PC-3 (cell line): ENCODE measurements at regions not wholly inside any gene's neighbourhood (a gene's known extent, or its start where the extent isn't known, plus 50 kb on each side); places are given as distances from the start of the nearest gene placed in this dataset.
A peak's percentile ranks its signal among the peaks of the same experiment; 100 is the strongest.

Experiments used
- ATAC-seq: fragments of 200-7000 bp; cut with Tn5 transposase; 2 replicates; pipeline ENCODE4 v1.9.1; 2020; ENCODE audit warnings: mild to moderate bottlenecking, moderate library complexity
- BruUV-seq: library from RNA; stranded (reverse); fragments of 400-500 nt; replicated peaks from 2 replicates; lab custom pipeline; 2021; lab: Mats Ljungman, UMichigan
- CTCF ChIA-PET: fragments of 300-600 bp; sonication (Branson Sonifier 250); formaldehyde crosslinking; loops from one replicate; lab custom pipeline; 2022; ENCODE audit warnings: antibody characterized with exemption; lab: Charles Lee
- POLR2A ChIA-PET: fragments of 300-600 bp; sonication (Branson Sonifier 250); formaldehyde crosslinking; loops from one replicate; lab custom pipeline; 2022; ENCODE audit warnings: antibody characterized with exemption; ENCODE audit not compliant: unreplicated experiment; lab: Charles Lee
- DNase-seq: peaks from one replicate; pipeline ENCODE4 v3.0.0-alpha.2; 2015
- H2AFZ ChIP-seq: fragments of 300-600 bp; sonication (generic); 2 replicates; pipeline ENCODE4 v1.6.0; 2016; ENCODE audit warnings: antibody characterized with exemption, low read length
- H3F3A ChIP-seq: fragments of 300-600 bp; sonication (generic); one replicate; pipeline ENCODE4 v1.6.0; 2017; ENCODE audit warnings: antibody characterized with exemption, low read length, control low read depth, mild to moderate bottlenecking; ENCODE audit not compliant: unreplicated experiment
- H3K27ac ChIP-seq: fragments of 300-600 bp; sonication (generic); 2 replicates; pipeline ENCODE4 v1.5.1; 2016; ENCODE audit warnings: mild to moderate bottlenecking, low read length
- H3K27me3 ChIP-seq: fragments of 300-600 bp; sonication (generic); 2 replicates; pipeline ENCODE4 v1.6.1; 2016; ENCODE audit warnings: low read length, mixed read lengths
- H3K36me3 ChIP-seq: fragments of 300-600 bp; sonication (generic); 2 replicates; pipeline ENCODE4 v1.6.1; 2016; ENCODE audit warnings: low read depth, mixed run types, low read length, mixed read lengths
- H3K4me1 ChIP-seq: fragments of 300-600 bp; sonication (generic); 2 replicates; pipeline ENCODE4 v1.5.1; 2016; ENCODE audit warnings: low read length; ENCODE audit not compliant: insufficient read depth
- H3K4me2 ChIP-seq: fragments of 300-600 bp; sonication (generic); 2 replicates; pipeline ENCODE4 v1.6.0; 2016; ENCODE audit warnings: low read length
- H3K4me3 ChIP-seq: fragments of 300-600 bp; sonication (generic); 2 replicates; pipeline ENCODE4 v1.5.1; 2016; ENCODE audit warnings: mild to moderate bottlenecking, low read length, mixed read lengths
- H3K79me2 ChIP-seq: fragments of 300-600 bp; sonication (generic); 2 replicates; pipeline ENCODE4 v1.6.1; 2017; ENCODE audit warnings: low read length, mixed read lengths
- H3K9ac ChIP-seq: fragments of 300-600 bp; sonication (generic); 2 replicates; pipeline ENCODE4 v1.6.0; 2016; ENCODE audit warnings: mild to moderate bottlenecking, low read length
- H3K9me2 ChIP-seq: fragments of 300-600 bp; sonication (generic); replicated peaks from 2 replicates; pipeline ENCODE4 v1.6.1; 2016; ENCODE audit warnings: mixed run types, low read length, mixed read lengths
- H3K9me3 ChIP-seq: fragments of 300-600 bp; sonication (generic); 2 replicates; pipeline ENCODE4 v1.6.1; 2016; ENCODE audit warnings: low read length, mixed read lengths
- H4K20me1 ChIP-seq: fragments of 300-600 bp; sonication (generic); 2 replicates; pipeline ENCODE4 v1.6.1; 2016; ENCODE audit warnings: low read length, mixed read lengths
- EZH2 ChIP-seq: fragments of 300-600 bp; sonication (generic); IDR thresholded peaks from one replicate; pipeline ENCODE4 v1.6.1; 2017; ENCODE audit warnings: antibody characterized with exemption, mild to moderate bottlenecking, low read length; ENCODE audit not compliant: unreplicated experiment
- EZH2phosphoT487 ChIP-seq: fragments of 300-600 bp; sonication (generic); IDR thresholded peaks from 2 replicates; pipeline ENCODE4 v1.6.1; 2018; ENCODE audit warnings: mild to moderate bottlenecking, antibody characterized with exemption, low read length, borderline replicate concordance
- intact Hi-C: fragments of 100-400 bp; cut with micrococcal nuclease; formaldehyde crosslinking; loops from 2 replicates; pipeline ENCODE4 v1.9.0; 2023
- TF ChIP-seq, protein P1 (sequence below): fragments of 300-600 bp; sonication (generic); conservative IDR thresholded peaks from 2 replicates; pipeline ENCODE4 v1.5.1; 2017; ENCODE audit warnings: antibody characterized with exemption, low read depth, mild to moderate bottlenecking, low read length

DNA sequence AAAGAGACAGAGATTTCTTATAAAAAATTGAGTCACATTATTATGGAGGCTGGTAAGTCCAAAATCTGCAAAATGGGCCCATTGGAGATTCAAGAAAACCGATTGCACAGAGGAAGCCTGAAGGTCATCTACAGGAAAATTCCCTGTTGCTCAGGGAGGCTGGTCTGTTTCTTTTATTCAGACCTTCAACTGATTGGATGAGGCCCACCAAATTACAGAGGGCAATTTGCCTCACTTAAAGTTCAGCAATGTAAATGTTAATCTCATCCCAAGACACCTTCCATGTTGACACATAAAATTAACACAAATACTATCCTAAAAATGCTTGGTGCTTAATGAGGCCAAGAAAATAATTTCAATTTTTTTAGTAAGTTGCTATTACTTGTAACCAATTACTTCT, 219.2 kb upstream of the RUNX1 start:
- H3K36me3 ChIP-seq: no peaks in the 10 kb centered on the region
- TF ChIP-seq EZH2 (no peak), EZH2phosphoT487 (no peak)
- TF ChIP-seq, protein P1, sequence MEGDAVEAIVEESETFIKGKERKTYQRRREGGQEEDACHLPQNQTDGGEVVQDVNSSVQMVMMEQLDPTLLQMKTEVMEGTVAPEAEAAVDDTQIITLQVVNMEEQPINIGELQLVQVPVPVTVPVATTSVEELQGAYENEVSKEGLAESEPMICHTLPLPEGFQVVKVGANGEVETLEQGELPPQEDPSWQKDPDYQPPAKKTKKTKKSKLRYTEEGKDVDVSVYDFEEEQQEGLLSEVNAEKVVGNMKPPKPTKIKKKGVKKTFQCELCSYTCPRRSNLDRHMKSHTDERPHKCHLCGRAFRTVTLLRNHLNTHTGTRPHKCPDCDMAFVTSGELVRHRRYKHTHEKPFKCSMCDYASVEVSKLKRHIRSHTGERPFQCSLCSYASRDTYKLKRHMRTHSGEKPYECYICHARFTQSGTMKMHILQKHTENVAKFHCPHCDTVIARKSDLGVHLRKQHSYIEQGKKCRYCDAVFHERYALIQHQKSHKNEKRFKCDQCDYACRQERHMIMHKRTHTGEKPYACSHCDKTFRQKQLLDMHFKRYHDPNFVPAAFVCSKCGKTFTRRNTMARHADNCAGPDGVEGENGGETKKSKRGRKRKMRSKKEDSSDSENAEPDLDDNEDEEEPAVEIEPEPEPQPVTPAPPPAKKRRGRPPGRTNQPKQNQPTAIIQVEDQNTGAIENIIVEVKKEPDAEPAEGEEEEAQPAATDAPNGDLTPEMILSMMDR: no peak
- H3K27ac ChIP-seq: no peak overlapping the region
- peaks cover 25% of the 10 kb centered on the region for H3K4me1 ChIP-seq
- BruUV-seq: no TSS peak
- no peaks in the 10 kb centered on the region for H4K20me1 ChIP-seq
- intact Hi-C loops: no loop called here
- H3K27me3 ChIP-seq: no peaks in the 10 kb centered on the region
- DNase-seq: no peak
- H3F3A ChIP-seq: no peaks in the 10 kb centered on the region
- ChIA-PET POLR2A (no interaction called here), CTCF (no interaction called here)
- H3K4me3 ChIP-seq: no peak overlapping the region
- no peak overlapping the region for H3K4me2 ChIP-seq
- no peak overlapping the region for H3K9ac ChIP-seq
- ATAC-seq: no peak
- 0 out of 2 replicates have a peak, but pooled peaks cover 4% of the 10 kb centered on the region for H3K9me3 ChIP-seq
- no peaks in the 10 kb centered on the region for H3K9me2 ChIP-seq
- H2AFZ ChIP-seq: no peak overlapping the region
- no peaks in the 10 kb centered on the region for H3K79me2 ChIP-seq

DNA sequence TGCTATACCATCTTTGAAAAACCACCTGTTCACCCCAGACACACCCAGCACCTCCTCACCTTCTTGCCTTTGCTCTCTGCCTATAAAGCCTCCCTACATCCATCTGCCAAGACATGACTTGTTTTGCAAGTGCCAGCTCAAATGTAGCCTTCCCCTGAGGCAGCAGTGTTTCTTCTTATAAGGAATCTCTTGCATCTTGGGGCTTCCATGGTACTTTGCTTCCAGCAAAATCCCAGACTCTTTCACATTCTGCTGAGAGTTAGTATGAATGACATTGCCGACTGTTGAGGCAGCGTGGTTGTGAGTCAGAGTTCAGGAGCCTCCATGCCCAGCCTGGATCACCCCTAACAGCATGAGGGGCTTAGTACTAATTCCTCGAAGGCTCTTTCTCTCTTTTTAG, 217.4 kb upstream of the RUNX1 start:
- ChIA-PET CTCF (no interaction called here), POLR2A (no interaction called here)
- H4K20me1 ChIP-seq: no peaks in the 10 kb centered on the region
- H2AFZ ChIP-seq: no peak overlapping the region
- H3K9me3 ChIP-seq: no peaks in the 10 kb centered on the region
- BruUV-seq: no TSS peak
- no peaks in the 10 kb centered on the region for H3K79me2 ChIP-seq
- ATAC-seq (no peak), DNase-seq (no peak)
- H3K4me2 ChIP-seq: no peak overlapping the region
- TF ChIP-seq, protein P1: no peak
- TF ChIP-seq EZH2 (no peak), EZH2phosphoT487 (no peak)
- H3K27ac ChIP-seq: peak overlapping the region; percentile 94
- no peaks in the 10 kb centered on the region for H3K9me2 ChIP-seq
- H3K4me3 ChIP-seq: no peak overlapping the region
- intact Hi-C loops: no loop called here
- H3K9ac ChIP-seq: no peak overlapping the region
- H3K27me3 ChIP-seq: no peaks in the 10 kb centered on the region
- no peaks in the 10 kb centered on the region for H3F3A ChIP-seq
- peaks cover 20% of the 10 kb centered on the region for H3K4me1 ChIP-seq
- H3K36me3 ChIP-seq: no peaks in the 10 kb centered on the region

GRCh38 chr21:35265170-35265877, 216.2 kb upstream of the RUNX1 start:
- CTCF ChIA-PET: no interaction called here
- Histone ChIP-seq H2AFZ (no peak overlapping the region), H3K9ac (peak overlapping the region; percentile 60; the same call in 1 of the 2 replicates), H3K27ac (peak overlapping the region; percentile 94), H3K79me2 (no peaks in the 10 kb centered on the region), H3K4me3 (peak overlapping the region; percentile 36; the same call in 1 of the 2 replicates), H3K4me2 (peak overlapping the region; percentile 63), H3K9me3 (no peaks in the 10 kb centered on the region), H3K36me3 (no peaks in the 10 kb centered on the region), H3K27me3 (no peaks in the 10 kb centered on the region), H3K9me2 (no peaks in the 10 kb centered on the region), H3K4me1 (peaks cover 20% of the 10 kb centered on the region), H3F3A (no peaks in the 10 kb centered on the region), H4K20me1 (no peaks in the 10 kb centered on the region)
- DNase-seq (peak; percentile 94), ATAC-seq (peak; percentile 91)
- POLR2A ChIA-PET: no interaction called here
- no TSS peak for BruUV-seq
- TF ChIP-seq, protein P1: no peak
- TF ChIP-seq EZH2 (no peak), EZH2phosphoT487 (no peak)
- intact Hi-C loops: no loop called here
